ENCODE measurements at regions not wholly inside any gene's neighbourhood (a gene's known extent, or its start where the extent isn't known, plus 50 kb on each side); places are given as distances from the start of the nearest gene placed in this dataset.

DNA sequence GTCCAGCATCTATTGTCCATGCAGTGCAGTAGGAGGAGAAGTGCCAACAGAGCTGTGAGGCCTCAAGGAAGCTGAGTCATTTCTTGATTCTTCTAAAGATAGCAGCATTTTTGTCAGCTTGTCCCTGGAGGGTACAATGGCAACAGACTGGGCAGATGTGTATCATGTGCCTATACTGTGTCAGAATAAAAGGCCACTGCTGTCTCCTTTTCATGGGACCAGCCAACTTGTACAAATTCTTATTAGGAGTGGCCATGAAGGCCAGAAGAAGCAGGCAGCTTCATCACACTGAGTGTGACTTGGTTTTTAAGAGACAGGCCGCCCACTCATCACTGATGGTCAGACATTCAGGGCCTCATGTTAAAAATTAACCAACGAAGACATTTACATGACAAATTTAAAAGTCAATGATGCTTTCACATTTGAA, 185.0 kb upstream of the FAM241A start:
- no peak for TF ChIP-seq CTCF (IDR thresholded peaks at IDR 0.05; ENCODE audit: control extremely low read depth in 1 of 3, insufficient read depth in 1 of 3, low read depth in 1 of 3, low read length in 3 of 3)
- TF ChIP-seq EP300 (IDR thresholded peaks at IDR 0.05; ENCODE audit: borderline replicate concordance in 1 of 2, low read depth in 2 of 2, low read length in 2 of 2), result no peak
- TF ChIP-seq CEBPB (IDR thresholded peaks at IDR 0.05; ENCODE audit: low read depth, low read length), result no peak
- TF ChIP-seq POLR2AphosphoS5 (IDR thresholded peaks at IDR 0.05; ENCODE audit: low read depth, low read length), result no peak
- no peak for TF ChIP-seq POLR2A (IDR thresholded peaks at IDR 0.05; ENCODE audit: control extremely low read depth in 1 of 2, low read depth in 2 of 2, low read length in 2 of 2)
- no peak for TF ChIP-seq EZH2 (IDR thresholded peaks at IDR 0.05; ENCODE audit: low read depth, low read length, severe bottlenecking)
- no peak for TF ChIP-seq MAX (IDR thresholded peaks at IDR 0.05)
- no peak for TF ChIP-seq BACH1 (IDR thresholded peaks at IDR 0.05; ENCODE audit: low read length)
- TF ChIP-seq KDM1A (IDR thresholded peaks at IDR 0.05; ENCODE audit: borderline replicate concordance, low read length), result no peak
- no peak for TF ChIP-seq HDAC6 (IDR thresholded peaks at IDR 0.05; ENCODE audit: low read depth, low read length)
